H9 (cell line): ENCODE measurements at regions not wholly inside any gene's neighbourhood (a gene's known extent, or its start where the extent isn't known, plus 50 kb on each side); places are given as distances from the start of the nearest gene placed in this dataset.
"Not testable (repeated sequence)": the region's sequence is repeated elsewhere in the genome, so short reads cannot be mapped to it uniquely, and the experiment has no call there.

Experiments
- DNase-seq: peaks from one replicate; pipeline ENCODE4 v3.0.0-alpha.2; 2017
- H2AFZ ChIP-seq: one replicate; pipeline ENCODE4 v1.6.1; 2013; ENCODE audit warnings: mild to moderate bottlenecking, low read length, control low read depth, moderate library complexity
- H2AK5ac ChIP-seq: 2 replicates; pipeline ENCODE4 v1.6.1; 2013; ENCODE audit warnings: low read length, control low read depth, mixed read lengths; ENCODE audit not compliant: insufficient read length
- H2BK120ac ChIP-seq: one replicate; pipeline ENCODE4 v1.6.1; 2013; ENCODE audit warnings: low read depth, mild to moderate bottlenecking, low read length, control low read depth, inconsistent platforms; ENCODE audit not compliant: poor library complexity, severe bottlenecking
- H2BK12ac ChIP-seq: 2 replicates; pipeline ENCODE4 v1.6.1; 2013; ENCODE audit warnings: low read length, control low read depth, mixed read lengths, low read depth; ENCODE audit not compliant: insufficient read length
- H2BK15ac ChIP-seq: 2 replicates; pipeline ENCODE4 v1.6.1; 2013; ENCODE audit warnings: low read depth, low read length, control low read depth
- H2BK20ac ChIP-seq: one replicate; pipeline ENCODE4 v1.6.1; 2013; ENCODE audit warnings: low read depth, mild to moderate bottlenecking, low read length, control low read depth, inconsistent platforms; ENCODE audit not compliant: poor library complexity, severe bottlenecking
- H2BK5ac ChIP-seq: 2 replicates; pipeline ENCODE4 v1.6.1; 2013; ENCODE audit warnings: low read length, control low read depth, mixed read lengths; ENCODE audit not compliant: insufficient read length
- H3K14ac ChIP-seq: 2 replicates; pipeline ENCODE4 v1.6.1; 2013; ENCODE audit warnings: low read length, control low read depth; ENCODE audit not compliant: insufficient read depth
- H3K18ac ChIP-seq: 2 replicates; pipeline ENCODE4 v1.6.1; 2013; ENCODE audit warnings: low read depth, mild to moderate bottlenecking, mixed read lengths, low read length, control low read depth; ENCODE audit not compliant: insufficient read length
- H3K23ac ChIP-seq: 2 replicates; pipeline ENCODE4 v1.6.1; 2013; ENCODE audit warnings: low read length, control low read depth, mixed read lengths, low read depth; ENCODE audit not compliant: insufficient read length
- H3K23me2 ChIP-seq: 2 replicates; pipeline ENCODE4 v1.6.1; 2013; ENCODE audit warnings: low read depth, mild to moderate bottlenecking, mixed read lengths, low read length, control low read depth; ENCODE audit not compliant: insufficient read length, poor library complexity, severe bottlenecking
- H3K27ac ChIP-seq: 2 replicates; pipeline ENCODE4 v1.5.1; 2013; ENCODE audit warnings: low read length, control low read depth, mixed read lengths, low read depth; ENCODE audit not compliant: insufficient read length
- H3K27me3 ChIP-seq: 2 replicates; pipeline ENCODE4 v1.6.1; 2013; ENCODE audit warnings: low read length, control low read depth, inconsistent platforms; ENCODE audit not compliant: insufficient read depth
- H3K4ac ChIP-seq: 2 replicates; pipeline ENCODE4 v1.6.1; 2013; ENCODE audit warnings: low read depth, mild to moderate bottlenecking, control low read depth, inconsistent platforms, low read length, moderate library complexity
- H3K4me1 ChIP-seq: 2 replicates; pipeline ENCODE4 v1.6.1; 2013; ENCODE audit warnings: low read length, control low read depth, inconsistent platforms; ENCODE audit not compliant: insufficient read depth
- H3K4me2 ChIP-seq: 2 replicates; pipeline ENCODE4 v1.6.1; 2013; ENCODE audit warnings: low read length, control low read depth, mixed read lengths; ENCODE audit not compliant: insufficient read length, insufficient read depth
- H3K56ac ChIP-seq: 2 replicates; pipeline ENCODE4 v1.6.1; 2013; ENCODE audit warnings: low read depth, mild to moderate bottlenecking, mixed read lengths, low read length, control low read depth; ENCODE audit not compliant: insufficient read length
- H3K79me1 ChIP-seq: 2 replicates; pipeline ENCODE4 v1.6.1; 2013; ENCODE audit warnings: low read depth, mild to moderate bottlenecking, moderate library complexity, low read length, control low read depth, inconsistent platforms; ENCODE audit not compliant: insufficient read depth, poor library complexity, severe bottlenecking
- H3K79me2 ChIP-seq: 2 replicates; pipeline ENCODE4 v1.6.1; 2013; ENCODE audit warnings: low read length, control low read depth, inconsistent platforms; ENCODE audit not compliant: insufficient read depth
- H3K9ac ChIP-seq: 2 replicates; pipeline ENCODE4 v1.6.1; 2013; ENCODE audit warnings: low read length, control low read depth, mixed read lengths; ENCODE audit not compliant: insufficient read length; ENCODE audit errors: extremely low read depth
- H3K9me3 ChIP-seq: one replicate; pipeline ENCODE4 v1.6.1; 2013; ENCODE audit warnings: low read depth, low read length, inconsistent platforms; ENCODE audit not compliant: control insufficient read depth
- H3T11ph ChIP-seq: one replicate; pipeline ENCODE4 v1.6.1; 2013; ENCODE audit warnings: mild to moderate bottlenecking, low read length, control low read depth, inconsistent platforms
- H4K20me1 ChIP-seq: one replicate; pipeline ENCODE4 v1.6.1; 2013; ENCODE audit not compliant: control insufficient read depth, insufficient read length, insufficient read depth
- H4K5ac ChIP-seq: 2 replicates; pipeline ENCODE4 v1.6.1; 2013; ENCODE audit warnings: low read depth, mild to moderate bottlenecking, mixed read lengths, low read length, control low read depth; ENCODE audit not compliant: insufficient read length
- H4K8ac ChIP-seq: replicated peaks from 2 replicates; pipeline ENCODE4 v1.6.1; 2013; ENCODE audit warnings: low read length, control low read depth, mixed read lengths, low read depth; ENCODE audit not compliant: insufficient read length
- H4K91ac ChIP-seq: 2 replicates; pipeline ENCODE4 v1.6.1; 2013; ENCODE audit warnings: low read depth, mild to moderate bottlenecking, moderate library complexity, mixed read lengths, low read length, control low read depth; ENCODE audit not compliant: insufficient read length
- H3K27ac Mint-ChIP-seq, 3 experiments: 2 replicates in 2 of 3; 3 replicates in 1 of 3; pipeline ENCODE4 v1.8.0; 2020 to 2021; ENCODE audit warnings: mixed read lengths in 3 of 3, mild to moderate bottlenecking in 1 of 3, moderate library complexity in 1 of 3
- H3K27me3 Mint-ChIP-seq: 2 replicates; pipeline ENCODE4 v1.8.0; 2021; ENCODE audit warnings: low read depth, mild to moderate bottlenecking, moderate library complexity, mixed read lengths
- H3K36me3 Mint-ChIP-seq, 3 experiments: 2 replicates in 2 of 3; 3 replicates in 1 of 3; pipeline ENCODE4 v1.8.0; 2020 to 2021; ENCODE audit warnings: low read depth in 3 of 3, mixed read lengths in 3 of 3; ENCODE audit not compliant: insufficient read depth in 1 of 3
- H3K4me1 Mint-ChIP-seq, 2 experiments: 2 replicates each; pipeline ENCODE4 v1.8.0; 2020; ENCODE audit warnings: mixed read lengths in 2 of 2
- H3K4me3 Mint-ChIP-seq, 2 experiments: 2 replicates in 1 of 2; 3 replicates in 1 of 2; pipeline ENCODE4 v1.8.0; 2020 to 2021; ENCODE audit warnings: mild to moderate bottlenecking in 2 of 2, mixed read lengths in 2 of 2, moderate library complexity in 1 of 2
- H3K9me3 Mint-ChIP-seq, 2 experiments: 2 replicates in 1 of 2; 3 replicates in 1 of 2; pipeline ENCODE4 v1.8.0; 2020; ENCODE audit warnings: mild to moderate bottlenecking in 2 of 2, mixed read lengths in 2 of 2, moderate library complexity in 1 of 2
- WGBS: extraction: QIAGEN DNeasy Blood & Tissue Kit; methylation state at CpG from one replicate; pipeline ENCODE4 v1.1.7; 2013; ENCODE audit warnings: missing lambda C conversion rate, low lambda C conversion rate, mixed read lengths; ENCODE audit not compliant: insufficient read length; ENCODE audit errors: extremely low coverage; 5-methylcytosine and 5-hydroxymethylcytosine counted together

GRCh38 chr3:75427486-75427885 lies 236.6 kb upstream of the FRG2C start:
- not testable (repeated sequence) for H2BK5ac ChIP-seq, H2BK20ac ChIP-seq, H3K4me2 ChIP-seq, H3K79me2 ChIP-seq, H2BK120ac ChIP-seq, H3K27ac Mint-ChIP-seq, H3K27ac ChIP-seq, H3K9me3 Mint-ChIP-seq, H3K4me1 Mint-ChIP-seq, H2BK12ac ChIP-seq, DNase-seq, H3K27me3 Mint-ChIP-seq, H2AFZ ChIP-seq, H3T11ph ChIP-seq, H3K27me3 ChIP-seq, H3K23me2 ChIP-seq, H3K4me3 Mint-ChIP-seq, H4K91ac ChIP-seq, H4K8ac ChIP-seq, H3K23ac ChIP-seq, H2AK5ac ChIP-seq, H3K4me1 ChIP-seq, H4K5ac ChIP-seq, H3K79me1 ChIP-seq, H3K9ac ChIP-seq, H3K9me3 ChIP-seq, H4K20me1 ChIP-seq, H3K18ac ChIP-seq, H2BK15ac ChIP-seq, H3K4ac ChIP-seq, H3K56ac ChIP-seq, H3K14ac ChIP-seq
- peaks cover 11 to 47% (median 40%) of the 10 kb centered on the region in 3 experiments for H3K36me3 Mint-ChIP-seq
- WGBS: no CpG with 5 or more reads among the region's 9 CpGs

- H3K56ac ChIP-seq, H3K79me2 ChIP-seq, H3K4ac ChIP-seq, H3K27me3 ChIP-seq, H2AK5ac ChIP-seq, DNase-seq, H3K4me1 ChIP-seq, H4K91ac ChIP-seq, H4K8ac ChIP-seq, H4K20me1 ChIP-seq, H3T11ph ChIP-seq, H3K27me3 Mint-ChIP-seq, H3K9me3 Mint-ChIP-seq, H3K27ac ChIP-seq, H3K27ac Mint-ChIP-seq, H2BK12ac ChIP-seq, H3K23ac ChIP-seq, H2BK5ac ChIP-seq, H3K9me3 ChIP-seq, H3K79me1 ChIP-seq, H3K4me2 ChIP-seq, H3K4me3 Mint-ChIP-seq, H2BK15ac ChIP-seq, H3K18ac ChIP-seq, H2BK120ac ChIP-seq, H4K5ac ChIP-seq, H2BK20ac ChIP-seq, H3K4me1 Mint-ChIP-seq, H3K23me2 ChIP-seq, H2AFZ ChIP-seq, H3K9ac ChIP-seq, H3K14ac ChIP-seq: not testable (repeated sequence)
- WGBS: no CpG with 5 or more reads among the region's 5 CpGs
- H3K36me3 Mint-ChIP-seq: peaks cover 12 to 46% (median 45%) of the 10 kb centered on the region in 3 experiments
These were observed 236.2 kb upstream of the FRG2C start for GRCh38 chr3:75427906-75428305.
